Liver (tissue), 3 donors: ENCODE measurements at regions not wholly inside any gene's neighbourhood (a gene's known extent, or its start where the extent isn't known, plus 50 kb on each side); places are given as distances from the start of the nearest gene placed in this dataset.

ENCODE experiments used
- ATF3 ChIP-seq: IDR thresholded peaks from 2 replicates; pipeline ENCODE4 v1.6.1; 2016; ENCODE audit warnings: antibody characterized with exemption
- CTCF ChIP-seq: fragments of 150-350 bp; IDR thresholded peaks from 2 replicates; pipeline ENCODE4 v1.5.1; 2017; ENCODE audit warnings: improper control_type of control experiment, low read depth, low read length; ENCODE audit not compliant: missing input control
- EGR1 ChIP-seq, 2 donors: IDR thresholded peaks; 2 replicates each; pipeline ENCODE4 v1.6.1; 2016 to 2018; ENCODE audit warnings: antibody characterized with exemption in 2 of 2, low read depth in 2 of 2
- GABPA ChIP-seq, 2 donors: IDR thresholded peaks in 1 of 2; conservative IDR thresholded peaks in 1 of 2; 2 replicates each; pipeline ENCODE4 v1.6.1; 2016; ENCODE audit warnings: antibody characterized with exemption in 2 of 2, mild to moderate bottlenecking in 1 of 2, moderate library complexity in 1 of 2
- JUND ChIP-seq, 2 donors: IDR thresholded peaks; 2 replicates each; pipeline ENCODE4 v1.6.1; 2016; ENCODE audit warnings: antibody characterized with exemption in 2 of 2
- MAX ChIP-seq: IDR thresholded peaks from 2 replicates; pipeline ENCODE4 v1.6.1; 2016; ENCODE audit warnings: antibody characterized with exemption
- NR2F2 ChIP-seq: IDR thresholded peaks from 2 replicates; pipeline ENCODE4 v1.6.1; 2016; ENCODE audit warnings: antibody characterized with exemption
- RAD21 ChIP-seq, 2 donors: IDR thresholded peaks; 2 replicates each; pipeline ENCODE4 v1.6.1; 2016; ENCODE audit warnings: antibody characterized with exemption in 2 of 2, mild to moderate bottlenecking in 2 of 2
- REST ChIP-seq: IDR thresholded peaks from 2 replicates; pipeline ENCODE4 v1.6.1; 2016; ENCODE audit warnings: antibody characterized with exemption, mild to moderate bottlenecking
- RXRA ChIP-seq, 2 donors: IDR thresholded peaks; 2 replicates each; pipeline ENCODE4 v1.6.1; 2017 to 2018; ENCODE audit warnings: antibody characterized with exemption in 2 of 2, mild to moderate bottlenecking in 1 of 2
- SP1 ChIP-seq: IDR thresholded peaks from 2 replicates; pipeline ENCODE4 v1.6.1; 2018; ENCODE audit warnings: antibody characterized with exemption, mild to moderate bottlenecking
- TAF1 ChIP-seq: conservative IDR thresholded peaks from 2 replicates; pipeline ENCODE4 v1.6.1; 2016; ENCODE audit warnings: antibody characterized with exemption, mild to moderate bottlenecking
- YY1 ChIP-seq: IDR thresholded peaks from 2 replicates; pipeline ENCODE4 v1.6.1; 2016; ENCODE audit warnings: antibody characterized with exemption, mild to moderate bottlenecking
- ZBTB33 ChIP-seq: IDR thresholded peaks from 2 replicates; pipeline ENCODE4 v1.6.1; 2016; ENCODE audit warnings: antibody characterized with exemption
- donor health status: healthy.
- donor health status: healthy.

GRCh38 chr10:130952086-130952485, 359.4 kb downstream of the TCERG1L start:
- TF ChIP-seq CTCF = no peak
- no peak for TF ChIP-seq REST
- TF ChIP-seq RXRA (IDR thresholded peaks at IDR 0.05) = no peak
- no peak for TF ChIP-seq NR2F2
- TF ChIP-seq TAF1 = no peak
- no peak for TF ChIP-seq MAX
- no peak for TF ChIP-seq RAD21 (IDR thresholded peaks at IDR 0.05)
- no peak for TF ChIP-seq JUND (IDR thresholded peaks at IDR 0.05)
- no peak for TF ChIP-seq GABPA (IDR thresholded peaks at IDR 0.05 in 1 of 2, conservative IDR thresholded peaks at IDR 0.05 in 1 of 2)
- TF ChIP-seq EGR1 (IDR thresholded peaks at IDR 0.05; ENCODE audit: low read depth in 2 of 2) = no peak
- no peak for TF ChIP-seq ZBTB33
- TF ChIP-seq YY1 = no peak
- TF ChIP-seq SP1 = no peak
- TF ChIP-seq ATF3 = no peak
